Tibial nerve (tissue), 4 donors: ENCODE measurements at regions not wholly inside any gene's neighbourhood (a gene's known extent, or its start where the extent isn't known, plus 50 kb on each side); places are given as distances from the start of the nearest gene placed in this dataset.
A peak's percentile ranks its signal among the peaks of the same experiment; 100 is the strongest.

Experiments
- DNase-seq, 2 donors: peaks; one replicate each; pipeline ENCODE4 v3.0.0-alpha.2; 2019; ENCODE audit warnings: low spot score in 2 of 2
- H3K27ac ChIP-seq, 4 donors: fragments of 200-600 bp; sonication (generic) in 3 of 4; one replicate each; pipeline ENCODE4 v1.5.1; 2017 to 2019; ENCODE audit warnings: mild to moderate bottlenecking in 1 of 4
- H3K27me3 ChIP-seq, 2 donors: fragments of 200-600 bp; sonication (generic) in 1 of 2; one replicate each; pipeline versions ENCODE4 v1.5.1 to v1.6.0; 2017 to 2019
- H3K36me3 ChIP-seq, 3 donors: fragments of 200-600 bp; sonication (generic); one replicate each; pipeline ENCODE4 v1.5.1; 2018 to 2019
- H3K4me1 ChIP-seq, 4 donors: fragments of 200-600 bp; sonication (generic) in 3 of 4; one replicate each; pipeline ENCODE4 v1.5.1; 2017 to 2019
- H3K4me3 ChIP-seq, 4 donors: fragments of 200-600 bp; sonication (generic) in 3 of 4; one replicate each; pipeline ENCODE4 v1.5.1; 2017 to 2019; ENCODE audit warnings: mild to moderate bottlenecking in 1 of 4, moderate library complexity in 1 of 4
- H3K9me3 ChIP-seq, 4 donors: fragments of 200-600 bp; sonication (generic) in 3 of 4; one replicate each; pipeline ENCODE4 v1.5.1; 2017 to 2019
- CTCF ChIP-seq, 5 experiments: fragments of 200-600 bp in 3 of 5; fragments of 450-650 bp in 2 of 5; sonication (generic) in 3 of 5; IDR thresholded peaks; one replicate each; pipeline ENCODE4 v1.5.1; 2016 to 2019; ENCODE audit warnings: antibody characterized with exemption in 5 of 5, mild to moderate bottlenecking in 3 of 5, moderate library complexity in 2 of 5
- EP300 ChIP-seq, 2 donors: sonication (generic); formaldehyde crosslinking; IDR thresholded peaks; one replicate each; pipeline ENCODE4 v1.6.1; 2017; ENCODE audit warnings: antibody characterized with exemption in 2 of 2, mild to moderate bottlenecking in 1 of 2
- POLR2A ChIP-seq, 2 donors: fragments of 450-650 bp; IDR thresholded peaks; one replicate each; pipeline ENCODE4 v1.6.1; 2017; ENCODE audit warnings: antibody characterized with exemption in 2 of 2, mild to moderate bottlenecking in 2 of 2, moderate library complexity in 2 of 2
- WGBS, 2 donors: methylation state at CpG; one replicate each; pipeline ENCODE4 v1.1.5; 2018; 5-methylcytosine and 5-hydroxymethylcytosine counted together

GRCh38 chr2:46847185-46847710 lies 68.4 kb downstream of the MCFD2 start:
- DNase-seq = peak; percentile 89 to 96
- no peaks in the 10 kb centered on the region for H3K9me3 ChIP-seq
- H3K27ac ChIP-seq = peak overlapping the region; percentile 71 to 89 (median 81)
- H3K36me3 ChIP-seq = no peaks in the 10 kb centered on the region
- H3K27me3 ChIP-seq = no peaks in the 10 kb centered on the region
- H3K4me3 ChIP-seq = no peak overlapping the region
- peak in 1 of 5 experiments; percentile 9 for TF ChIP-seq CTCF (IDR thresholded peaks at IDR 0.05)
- TF ChIP-seq EP300 (IDR thresholded peaks at IDR 0.05) = peak; percentile 50 to 91
- no peak for TF ChIP-seq POLR2A (IDR thresholded peaks at IDR 0.05)
- H3K4me1 ChIP-seq = peaks cover 0 to 62% (median 50%) of the 10 kb centered on the region in 4 donors
- WGBS, 2 donors = 15 to 24% methylated on average over 12 of the region's 12 CpGs

GRCh38 chr2:46846536-46846935 lies 69.1 kb downstream of the MCFD2 start:
- H3K4me1 ChIP-seq = peaks cover 0 to 62% (median 50%) of the 10 kb centered on the region in 4 donors
- no peaks in the 10 kb centered on the region for H3K27me3 ChIP-seq
- no peaks in the 10 kb centered on the region for H3K9me3 ChIP-seq
- no peaks in the 10 kb centered on the region for H3K36me3 ChIP-seq
- no peak overlapping the region for H3K4me3 ChIP-seq
- TF ChIP-seq CTCF (IDR thresholded peaks at IDR 0.05) = no peak
- no peak for TF ChIP-seq POLR2A (IDR thresholded peaks at IDR 0.05)
- TF ChIP-seq EP300 (IDR thresholded peaks at IDR 0.05) = no peak
- H3K27ac ChIP-seq = peak overlapping the region; percentile 71 to 89 (median 81)
- WGBS, 2 donors = 57 to 64% methylated on average over 4 of the region's 4 CpGs
- DNase-seq = no peak

GRCh38 chr2:46845542-46846486 lies 69.8 kb downstream of the MCFD2 start:
- Histone ChIP-seq H3K27ac (peak overlapping the region; percentile 71 to 89 (median 81)), H3K4me3 (no peak overlapping the region), H3K9me3 (no peaks in the 10 kb centered on the region), H3K36me3 (no peaks in the 10 kb centered on the region), H3K4me1 (peaks cover 0 to 56% (median 48%) of the 10 kb centered on the region in 4 donors), H3K27me3 (no peaks in the 10 kb centered on the region)
- TF ChIP-seq EP300 (IDR thresholded peaks at IDR 0.05) (no peak), CTCF (IDR thresholded peaks at IDR 0.05) (no peak), POLR2A (IDR thresholded peaks at IDR 0.05) (no peak)
- WGBS, 2 donors = 74 to 76% methylated on average over 16 of the region's 16 CpGs
- DNase-seq = no peak

- WGBS, 2 donors = 97 to 100% methylated on average over 1 of the region's 1 CpG
- Histone ChIP-seq H3K27ac (no peak overlapping the region), H3K4me1 (peaks cover 0 to 42% (median 36%) of the 10 kb centered on the region in 4 donors), H3K36me3 (no peaks in the 10 kb centered on the region), H3K9me3 (no peaks in the 10 kb centered on the region), H3K4me3 (no peak overlapping the region), H3K27me3 (no peaks in the 10 kb centered on the region)
- TF ChIP-seq EP300 (IDR thresholded peaks at IDR 0.05) (no peak), POLR2A (IDR thresholded peaks at IDR 0.05) (no peak), CTCF (IDR thresholded peaks at IDR 0.05) (no peak)
- DNase-seq = no peak
Observed at GRCh38 chr2:46844443-46844842, 71.2 kb downstream of the MCFD2 start.

- H3K36me3 ChIP-seq = no peaks in the 10 kb centered on the region
- H3K27ac ChIP-seq = no peak overlapping the region
- H3K4me1 ChIP-seq = peaks cover 0 to 38% (median 32%) of the 10 kb centered on the region in 4 donors
- H3K9me3 ChIP-seq = no peaks in the 10 kb centered on the region
- no peak overlapping the region for H3K4me3 ChIP-seq
- 94 to 97% methylated on average over 2 of the region's 2 CpGs for WGBS, 2 donors
- no peak for TF ChIP-seq EP300 (IDR thresholded peaks at IDR 0.05)
- TF ChIP-seq CTCF (IDR thresholded peaks at IDR 0.05) = no peak
- no peak for TF ChIP-seq POLR2A (IDR thresholded peaks at IDR 0.05)
- H3K27me3 ChIP-seq = no peaks in the 10 kb centered on the region
- no peak for DNase-seq
Observed at GRCh38 chr2:46844034-46844433, 71.6 kb downstream of the MCFD2 start.
